Activated CD4-positive, alpha-beta T cell treated with anti-CD3 and anti-CD28 coated beads, Interleukin-2, Interleukin-4, amounts not matched to agents 100 ng/mL and 50 ng/mL, durations not matched to agents 16 hours and 8 hours (primary cell): ENCODE measurements at regions not wholly inside any gene's neighbourhood (a gene's known extent, or its start where the extent isn't known, plus 50 kb on each side); places are given as distances from the start of the nearest gene placed in this dataset.
"Not testable (repeated sequence)": the region's sequence is repeated elsewhere in the genome, so short reads cannot be mapped to it uniquely, and the experiment has no call there.

Experiments used
- DNase-seq: peaks from one replicate; pipeline ENCODE4 v3.0.0-alpha.2; 2020; ENCODE audit warnings: low spot score

DNA sequence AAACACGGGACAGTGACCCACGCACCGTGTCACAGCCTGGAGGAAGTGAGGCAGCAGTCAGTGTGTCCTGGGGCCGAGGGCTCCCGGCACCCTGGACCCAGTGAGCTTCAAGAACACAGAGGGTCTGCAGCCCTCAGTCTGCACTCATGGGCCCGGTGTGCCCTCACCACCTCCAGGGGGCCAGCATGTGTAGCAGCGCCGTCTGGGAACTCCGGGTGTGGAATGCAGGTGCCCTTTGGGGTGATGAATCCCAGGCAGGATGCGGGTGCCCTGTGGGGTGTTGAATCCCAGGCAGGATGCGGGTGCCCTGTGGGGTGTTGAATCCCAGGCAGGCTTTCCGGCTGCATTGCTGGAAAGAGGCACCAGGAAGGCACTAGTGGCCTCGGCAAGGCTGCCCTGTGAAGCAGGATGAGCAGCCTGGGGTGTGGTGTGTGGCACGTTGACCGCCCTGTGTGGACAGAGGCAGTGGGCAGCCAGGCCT lies 1399.9 kb downstream of the BRD1 start:
- no peak for DNase-seq

DNA sequence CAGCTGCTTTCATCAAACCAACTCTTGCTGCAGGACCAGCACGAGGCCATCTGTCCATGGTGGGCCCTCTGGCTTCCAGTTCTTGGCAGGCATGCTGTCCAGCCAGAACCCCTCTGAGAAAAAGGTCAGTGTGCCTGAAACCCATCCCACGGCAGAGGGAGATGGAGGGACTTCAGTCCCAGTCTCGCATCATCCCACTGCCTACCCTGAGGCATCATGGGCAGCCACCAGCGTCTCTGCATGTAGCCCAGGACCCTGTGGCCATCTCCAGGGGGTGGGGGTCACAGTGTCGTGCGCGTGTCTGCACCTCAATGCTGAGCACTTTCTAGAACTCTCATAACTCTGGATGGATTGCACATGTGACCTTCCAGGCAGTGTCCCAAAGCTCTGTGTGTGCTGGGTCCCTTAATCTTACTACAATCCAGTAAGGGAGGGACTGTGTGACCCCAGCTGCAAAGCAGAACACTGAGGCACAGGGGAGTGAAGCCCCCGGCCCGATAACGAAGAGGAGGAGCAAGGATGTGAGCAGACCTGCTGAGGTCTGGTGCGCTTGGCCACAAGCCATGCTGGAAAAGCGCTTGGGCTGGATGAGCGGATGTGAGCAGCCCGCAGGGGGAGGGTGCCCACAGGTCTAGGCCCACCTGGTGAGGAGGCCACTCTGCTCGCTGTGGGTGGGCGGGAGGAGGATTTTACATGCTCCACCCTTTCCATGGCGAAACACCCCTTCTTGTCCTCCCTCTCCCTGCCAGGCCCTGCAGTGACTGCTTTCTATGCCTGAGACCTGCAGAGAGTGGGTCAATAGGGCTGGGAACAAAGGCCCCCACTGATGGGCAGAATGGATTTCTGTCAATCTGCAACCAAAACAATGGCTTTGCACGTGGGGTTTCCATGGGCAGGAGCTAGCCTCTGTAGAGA lies 1401.0 kb downstream of the BRD1 start:
- no peak for DNase-seq

DNA sequence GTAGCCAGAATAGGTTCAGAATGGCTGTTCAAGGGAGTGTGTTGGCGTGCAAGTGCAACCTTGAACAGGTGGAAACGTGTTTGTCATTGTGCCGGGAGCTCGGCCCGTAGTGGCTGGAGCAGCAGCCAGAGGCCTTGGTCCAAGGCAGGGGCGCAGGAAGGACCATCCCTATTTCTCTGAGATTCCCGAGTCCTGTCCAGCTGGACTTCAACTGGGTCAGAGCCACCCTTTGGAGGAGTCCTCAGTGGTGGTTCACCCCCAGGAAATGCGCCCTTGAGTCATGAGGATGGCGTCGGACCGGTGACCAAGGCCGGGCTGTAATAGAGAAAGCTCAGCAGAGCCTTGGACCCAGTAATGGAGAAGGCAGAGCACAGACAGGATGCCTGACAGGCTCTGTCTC lies 1402.0 kb downstream of the BRD1 start:
- DNase-seq = no peak

DNA sequence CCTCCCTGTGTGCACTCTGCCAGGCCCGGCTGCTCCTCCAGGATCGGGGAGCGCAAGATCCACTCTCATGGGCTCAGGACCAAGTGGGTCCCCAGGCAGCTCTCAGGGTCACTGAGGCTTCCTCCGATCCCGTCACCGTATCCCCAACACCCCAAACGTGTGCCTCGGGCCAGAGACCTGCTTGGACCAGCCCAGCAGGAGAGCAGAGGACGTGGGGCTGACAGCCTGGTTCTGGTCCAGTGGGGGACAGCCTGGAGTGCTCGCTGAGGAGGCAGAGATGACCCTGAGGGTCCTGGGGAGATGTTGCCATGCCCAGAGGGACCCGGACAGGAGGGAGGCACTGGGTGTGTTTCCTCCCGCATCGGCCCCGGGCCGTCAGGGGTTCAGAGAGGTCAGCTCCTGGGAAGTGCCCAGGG lies 1402.6 kb downstream of the BRD1 start:
- DNase-seq = no peak

DNA sequence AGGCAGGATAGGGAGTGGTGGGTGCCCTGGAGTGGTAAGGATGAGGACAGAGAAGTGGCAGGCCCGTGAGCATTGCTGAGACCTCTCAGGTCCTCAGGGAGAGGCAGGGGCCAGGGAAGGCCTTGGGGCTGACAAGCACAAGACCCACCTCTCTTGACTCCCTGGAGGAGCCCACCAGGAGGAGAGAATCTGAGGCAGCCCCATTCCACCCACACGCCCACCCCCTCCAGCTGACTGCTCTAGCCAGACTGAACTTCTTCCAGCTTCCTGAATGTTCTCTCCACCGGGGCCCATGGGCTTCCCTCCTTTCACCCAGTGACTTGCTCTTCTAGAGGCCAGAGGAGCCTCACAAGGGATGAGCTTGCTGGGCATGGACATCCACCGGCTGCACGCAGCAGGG lies 1403.0 kb downstream of the BRD1 start:
- no peak for DNase-seq

DNA sequence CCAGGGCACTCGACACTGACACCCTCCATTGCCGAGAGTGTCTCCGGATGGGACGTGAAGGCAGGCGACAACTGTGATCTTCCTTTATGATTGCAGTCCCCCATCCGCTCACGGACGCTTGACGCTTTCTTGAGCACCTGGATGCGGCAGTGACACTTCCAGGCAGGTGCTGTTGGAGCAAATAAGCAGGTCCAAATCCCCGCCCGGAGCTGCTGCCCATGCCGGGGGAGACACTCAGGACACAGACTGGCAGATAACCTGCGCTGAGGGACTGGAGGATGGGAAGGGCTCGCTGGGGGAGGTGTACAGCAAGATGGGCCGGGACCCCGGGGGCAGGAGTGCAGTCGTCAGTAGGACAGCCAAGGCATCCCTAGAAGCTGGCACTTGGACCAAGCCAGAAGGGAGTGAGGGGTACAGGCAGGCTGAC lies 1403.5 kb downstream of the BRD1 start:
- DNase-seq = no peak

DNA sequence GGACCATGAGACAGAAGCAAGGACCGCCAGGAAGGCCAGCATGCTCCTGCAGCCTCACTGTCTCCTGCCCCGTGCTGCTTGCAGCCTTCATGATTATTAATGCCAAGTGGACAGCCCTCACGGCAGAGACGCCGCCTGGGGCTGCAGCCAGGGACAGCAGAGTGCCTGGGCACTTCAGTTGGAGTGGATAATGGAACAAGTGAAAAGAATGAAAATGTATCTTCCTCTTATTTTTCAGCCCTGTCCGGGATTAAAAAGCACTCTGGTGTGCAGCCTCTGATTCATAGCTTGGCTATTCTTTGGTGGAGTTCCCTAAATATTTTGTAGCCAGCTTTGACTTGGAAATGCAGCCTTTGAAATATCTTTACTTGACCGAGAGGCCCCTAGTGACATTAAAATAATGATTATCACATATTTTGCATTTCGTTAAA lies 1404.2 kb downstream of the BRD1 start:
- DNase-seq = no peak

DNA sequence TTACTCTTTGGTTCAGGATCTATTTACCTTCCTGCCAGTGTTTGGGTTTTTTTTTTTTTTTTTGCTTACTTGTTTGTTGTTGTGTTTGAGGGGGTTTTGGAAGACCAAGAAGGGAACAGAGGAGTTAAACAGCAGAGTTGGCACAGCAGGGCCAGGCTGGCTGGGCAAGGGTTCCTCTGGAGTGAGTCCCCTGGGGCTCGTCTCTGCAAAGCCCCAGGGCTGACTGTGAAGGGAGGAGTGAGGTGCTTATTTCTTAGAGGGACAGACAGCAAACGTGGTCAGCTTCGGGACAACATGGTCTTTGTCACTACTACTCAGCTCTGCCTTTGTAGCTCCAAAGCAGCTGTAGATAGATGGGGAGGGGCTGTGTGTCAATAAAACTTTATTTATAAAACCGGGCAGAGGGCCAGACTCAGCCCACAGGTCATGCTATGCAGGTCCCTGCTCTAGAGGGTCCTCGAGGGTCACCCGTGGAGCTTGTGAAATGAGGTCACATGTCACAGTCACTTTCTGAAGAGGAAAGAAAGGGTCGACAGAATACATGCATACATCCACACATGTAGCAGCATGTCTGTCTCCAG lies 1404.7 kb downstream of the BRD1 start:
- DNase-seq = no peak

DNA sequence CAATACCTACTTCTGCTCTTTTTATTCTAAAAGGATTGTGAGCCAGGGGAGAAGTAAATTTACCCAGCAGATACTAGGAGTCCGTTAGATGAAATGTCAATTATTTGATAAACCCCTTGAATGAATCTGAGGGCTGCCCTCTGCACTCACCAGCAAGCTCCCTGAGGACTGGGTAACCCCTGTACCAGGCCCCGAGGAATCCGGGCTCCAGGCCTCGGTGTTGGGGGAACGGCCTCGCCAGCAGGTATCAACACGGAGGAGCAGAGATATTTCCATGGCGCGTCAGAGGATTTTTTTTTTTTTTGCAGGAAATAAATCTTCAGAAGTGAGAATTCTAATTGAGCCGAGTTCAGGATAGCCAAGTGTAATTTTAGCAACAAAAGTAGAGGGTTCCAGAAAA lies 1408.8 kb downstream of the BRD1 start:
- no peak for DNase-seq

DNA sequence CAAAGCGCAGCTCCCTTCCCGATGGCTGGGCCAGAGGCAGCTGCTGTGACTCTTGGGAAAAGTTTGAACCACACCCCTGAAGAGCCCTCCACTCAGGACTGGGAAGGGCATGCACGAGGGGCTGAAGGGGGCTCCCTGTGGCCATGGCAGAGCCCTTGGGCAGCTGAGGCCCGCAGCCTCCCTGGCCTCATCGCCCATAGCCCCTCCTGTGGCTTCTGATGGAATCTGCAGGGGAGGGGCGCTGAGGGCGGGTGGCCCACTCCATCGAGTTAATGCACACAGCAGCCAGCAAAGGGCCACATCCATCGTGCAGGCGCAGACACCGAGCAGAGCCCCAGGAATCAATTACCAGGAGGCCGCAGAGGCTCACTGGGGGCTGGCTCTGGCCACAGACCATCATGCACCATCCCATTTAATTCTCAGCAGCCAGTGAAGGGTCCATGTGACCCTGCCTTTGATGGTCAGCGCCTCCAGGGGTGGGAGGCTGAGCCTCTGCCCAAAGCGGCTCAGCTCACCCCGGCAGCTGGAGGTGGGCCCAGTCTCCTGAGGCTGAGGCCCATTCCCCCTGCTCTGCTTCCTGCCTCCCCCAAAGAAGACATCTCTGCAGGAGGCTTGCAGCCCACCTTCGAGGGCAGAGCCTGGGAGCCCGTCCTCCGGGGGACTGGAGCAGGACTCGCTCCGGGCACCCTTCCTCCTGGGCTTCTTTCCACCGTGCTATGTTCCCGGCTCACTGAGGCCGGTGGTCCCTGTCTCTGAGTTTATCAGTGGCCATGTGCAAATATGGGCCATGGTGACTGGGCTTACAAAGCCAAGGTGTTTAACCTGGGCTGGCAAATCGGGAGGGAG lies 1410.2 kb downstream of the BRD1 start:
- no peak for DNase-seq

DNA sequence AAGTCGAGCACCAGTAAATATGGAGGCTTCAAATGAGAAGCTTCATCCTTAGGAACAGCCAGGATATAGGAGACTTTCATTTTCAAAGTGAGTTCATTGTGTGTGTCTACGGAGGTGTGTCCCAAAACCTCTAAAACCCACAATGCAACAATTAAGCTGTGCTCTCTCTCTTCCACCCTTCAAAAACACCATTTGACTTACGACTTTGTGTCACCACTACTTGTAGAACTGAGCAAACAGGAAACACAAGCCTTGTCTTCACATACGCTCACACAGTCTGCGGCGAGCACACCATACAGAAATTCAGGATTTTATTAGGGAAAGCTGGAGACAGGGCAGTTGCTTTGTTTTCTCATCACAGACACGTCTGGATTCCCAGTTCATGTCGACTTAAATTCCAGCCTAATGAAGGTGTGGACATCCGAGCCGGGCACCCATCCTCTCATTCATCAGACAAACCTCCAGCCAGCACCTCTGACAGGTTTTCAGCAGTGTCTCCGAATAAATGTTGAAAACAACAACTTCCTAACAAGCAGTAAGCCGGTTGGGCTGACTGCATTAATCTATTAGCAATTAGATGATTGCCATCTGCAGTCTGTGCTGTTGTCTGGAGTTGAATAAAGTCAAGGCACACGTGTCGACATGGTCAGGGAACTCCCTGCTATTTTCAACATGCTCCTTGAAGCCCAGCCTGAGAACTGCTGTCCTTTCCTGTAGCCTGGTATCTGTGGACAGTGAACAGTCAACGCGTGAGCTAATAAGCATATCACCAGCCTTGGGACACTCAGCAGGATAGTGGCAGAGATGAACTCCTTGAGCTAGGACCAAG lies 1411.1 kb downstream of the BRD1 start:
- no peak for DNase-seq

DNA sequence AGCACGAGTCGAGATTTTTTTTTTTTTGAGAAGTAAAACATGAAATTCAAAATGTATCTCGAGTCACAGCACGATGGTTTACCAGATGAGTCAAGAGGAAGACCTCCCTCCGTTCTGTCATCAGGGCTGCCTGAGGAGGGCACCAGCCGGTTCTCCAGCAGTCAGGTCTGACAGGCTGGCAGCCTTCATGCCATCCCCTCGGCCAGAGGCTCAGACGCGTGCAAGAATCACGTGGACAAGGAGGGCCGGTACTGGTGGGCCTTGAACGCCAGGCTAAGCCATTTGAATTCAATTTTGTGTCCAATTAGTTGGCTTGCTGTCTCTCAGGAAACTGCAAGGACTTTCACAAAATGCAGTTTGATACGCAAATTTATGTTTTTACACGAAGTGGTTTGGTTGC lies 1412.2 kb downstream of the BRD1 start:
- DNase-seq = no peak

DNA sequence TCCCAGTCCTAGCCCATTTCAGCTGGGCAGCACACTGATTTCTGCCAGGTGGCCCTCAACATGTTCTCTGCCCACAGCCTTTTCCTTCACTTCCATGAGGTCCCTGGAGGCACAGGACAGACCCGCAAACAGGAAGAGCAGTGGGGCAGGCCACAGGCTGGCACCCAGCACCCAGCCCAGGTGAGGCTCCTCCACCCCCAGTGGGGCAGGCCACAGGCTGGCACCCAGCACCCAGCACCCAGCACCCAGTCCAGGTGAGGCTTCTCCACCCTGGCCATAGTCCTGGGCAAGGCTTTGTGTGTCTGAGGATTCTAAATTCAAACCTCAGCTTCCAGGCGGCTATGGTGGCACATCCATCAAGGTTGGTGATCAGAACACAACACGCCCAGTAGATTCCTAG lies 1413.0 kb downstream of the BRD1 start:
- DNase-seq = no peak

DNA sequence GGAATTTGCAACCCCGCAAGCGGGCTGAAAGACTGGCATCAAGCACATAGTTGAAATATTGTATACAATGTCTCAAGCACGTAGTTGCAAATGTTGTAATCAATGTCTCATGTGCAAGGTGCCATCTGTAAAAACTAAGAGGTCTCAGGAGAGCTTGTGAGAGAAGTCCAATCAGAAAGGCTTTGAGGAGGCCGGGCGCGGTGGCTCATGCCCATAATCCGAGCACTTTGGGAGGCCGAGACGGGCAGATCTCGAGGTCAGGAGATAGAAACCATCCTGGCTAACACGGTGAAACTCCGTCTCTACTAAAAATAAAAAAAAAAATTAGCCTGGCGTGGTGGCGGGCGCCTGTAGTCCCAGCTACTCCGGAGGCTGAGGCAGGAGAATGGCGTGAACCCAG lies 1414.7 kb downstream of the BRD1 start:
- DNase-seq = not testable (repeated sequence)

DNA sequence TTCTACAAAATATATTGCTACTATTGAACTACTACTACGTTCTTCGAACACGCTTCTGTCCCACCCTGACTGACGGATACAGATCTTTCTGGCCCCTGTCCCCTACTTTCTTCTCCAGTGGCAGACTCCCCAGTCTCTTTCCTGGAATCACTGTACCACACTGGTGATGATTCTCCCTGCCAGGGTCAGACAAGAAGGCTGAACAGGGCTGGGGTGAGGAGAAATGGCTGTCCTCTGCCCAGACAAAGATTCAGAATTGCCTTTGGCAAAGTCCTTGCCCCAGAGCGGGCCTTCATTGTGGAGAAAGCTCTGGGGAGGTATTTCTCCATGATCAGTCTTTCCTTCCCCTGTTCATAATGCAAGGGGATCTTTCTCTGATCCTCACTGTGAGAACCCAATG lies 1417.1 kb downstream of the BRD1 start:
- no peak for DNase-seq

DNA sequence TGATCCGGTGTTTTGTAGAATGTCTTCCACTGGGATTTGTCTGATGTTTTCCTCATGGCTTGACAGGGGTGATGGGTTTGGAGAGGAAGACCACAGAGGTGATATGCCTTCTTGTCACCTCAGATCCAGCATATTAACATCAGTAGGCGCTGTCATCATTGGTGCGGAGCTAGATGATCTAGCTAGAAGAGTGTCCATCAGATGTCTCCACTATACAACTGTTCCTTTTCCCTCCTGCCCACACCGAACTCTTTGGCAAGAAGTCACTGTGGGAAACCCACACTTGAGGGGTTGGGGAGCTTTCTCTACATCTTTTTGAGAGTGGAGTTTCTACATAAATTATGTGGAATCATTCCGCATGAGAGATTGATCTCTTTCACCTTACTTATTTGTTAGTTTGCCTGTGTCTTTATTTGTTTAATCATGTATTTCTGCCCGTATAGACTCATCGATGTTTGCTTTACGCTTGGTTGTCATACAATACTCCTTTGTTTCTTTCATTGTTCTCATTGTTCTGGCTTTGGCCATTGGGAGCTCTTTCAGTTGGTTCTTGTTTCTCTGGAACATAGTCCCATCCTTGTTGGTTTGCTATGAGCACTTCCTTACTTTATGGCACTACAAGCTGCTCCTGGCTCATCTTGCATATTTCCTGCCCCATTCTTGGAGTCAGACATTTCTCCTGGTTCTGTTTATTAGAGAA lies 1420.3 kb downstream of the BRD1 start:
- no peak for DNase-seq

DNA sequence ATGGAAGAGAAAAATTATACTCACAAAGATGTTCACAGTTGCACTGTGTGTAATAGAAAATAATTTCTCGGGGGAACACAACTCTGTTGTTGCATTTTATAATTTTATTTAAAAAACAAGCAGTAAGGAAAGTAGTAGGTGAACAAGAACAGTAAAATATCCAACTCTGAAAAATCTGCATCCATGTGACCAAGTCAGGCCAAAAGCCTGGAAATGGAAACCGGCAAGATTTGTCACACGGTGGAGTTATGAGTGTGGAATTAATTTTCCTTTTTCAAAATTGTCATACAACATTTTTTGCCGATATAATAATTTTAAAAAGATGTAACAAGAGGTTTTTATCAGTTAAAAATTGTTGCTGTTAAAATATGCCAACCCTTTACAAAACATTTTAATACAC lies 1421.5 kb downstream of the BRD1 start:
- no peak for DNase-seq

DNA sequence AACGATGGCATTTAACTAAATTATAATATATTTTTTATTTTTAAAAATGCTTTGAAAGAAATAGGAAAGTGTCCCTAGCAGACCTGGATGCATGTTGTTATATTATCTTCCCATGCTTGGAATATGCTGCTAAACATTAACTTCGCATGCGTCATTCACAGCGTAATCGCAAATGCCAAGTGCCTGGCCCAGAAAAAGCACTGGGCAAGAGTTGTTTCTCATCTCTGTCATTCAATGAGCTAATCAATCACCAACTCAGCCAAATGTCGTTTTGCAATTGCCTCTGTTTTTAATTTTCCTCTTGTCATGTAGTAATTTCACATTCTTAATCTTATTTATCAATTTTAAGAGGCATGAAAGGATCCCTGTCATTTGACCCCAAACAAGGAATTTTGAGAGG lies 1421.9 kb downstream of the BRD1 start:
- DNase-seq = no peak

DNA sequence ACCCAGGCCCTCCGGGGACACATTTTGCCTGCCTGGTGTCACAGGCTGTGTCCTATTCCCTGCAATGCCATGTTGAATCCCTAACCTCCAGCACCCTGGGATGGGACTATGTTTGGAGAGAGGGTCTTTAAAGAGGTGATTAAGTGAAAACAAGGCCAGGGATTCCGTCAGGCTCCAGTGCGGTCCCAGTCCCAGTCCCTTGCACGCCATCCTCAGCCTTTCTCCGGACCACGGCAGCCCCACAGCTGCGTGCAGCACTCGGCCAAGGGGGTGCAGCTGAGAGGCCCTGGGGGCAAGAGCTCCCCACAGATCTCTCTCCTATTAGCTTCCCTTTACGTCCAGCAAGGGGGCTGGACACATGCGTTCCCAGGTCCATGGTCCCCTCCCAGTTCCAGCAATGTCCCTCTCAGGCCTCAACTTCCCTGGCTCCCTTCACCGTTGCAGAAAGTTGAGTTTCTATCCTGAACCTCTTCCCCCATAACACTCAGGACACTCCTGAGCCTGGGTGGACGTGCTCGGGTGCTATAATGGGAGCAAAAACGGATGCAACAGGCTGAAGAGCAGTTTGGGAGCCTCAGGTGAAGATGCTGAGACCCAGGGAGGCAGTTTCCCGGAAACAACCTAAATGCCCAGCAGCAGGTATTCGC lies 1422.7 kb downstream of the BRD1 start:
- no peak for DNase-seq
